MM.1S (cell line): ENCODE measurements at regions not wholly inside any gene's neighbourhood (a gene's known extent, or its start where the extent isn't known, plus 50 kb on each side); places are given as distances from the start of the nearest gene placed in this dataset.

Source experiments
- CTCF ChIP-seq: fragments of 300-600 bp; sonication (generic); IDR thresholded peaks from 2 replicates; pipeline ENCODE4 v1.5.1; 2016; ENCODE audit warnings: antibody characterized with exemption, low read length, mixed read lengths
- EZH2 ChIP-seq: fragments of 300-600 bp; sonication (generic); optimal IDR thresholded peaks from 2 replicates; pipeline ENCODE3; 2017; ENCODE audit warnings: low read depth, mild to moderate bottlenecking, antibody characterized with exemption, low read length, mixed read lengths
- EZH2phosphoT487 ChIP-seq: fragments of 300-600 bp; sonication (generic); IDR thresholded peaks from 2 replicates; pipeline ENCODE4 v1.6.1; 2018; ENCODE audit warnings: antibody characterized with exemption, low read length

- TF ChIP-seq CTCF (no peak), EZH2 (no peak), EZH2phosphoT487 (no peak)
These were observed 232.5 kb upstream of the MSX2 start for GRCh38 chr5:174491761-174492350.
